Loucy (cell line): ENCODE measurements at regions not wholly inside any gene's neighbourhood (a gene's known extent, or its start where the extent isn't known, plus 50 kb on each side); places are given as distances from the start of the nearest gene placed in this dataset.

Experiments
- H2AFZ ChIP-seq: fragments of 200-600 bp; sonication (generic); 2 replicates; pipeline ENCODE4 v1.6.0; 2016; ENCODE audit warnings: antibody characterized with exemption, mild to moderate bottlenecking, low read length, moderate library complexity
- H3F3A ChIP-seq: fragments of 200-600 bp; 2 replicates; pipeline ENCODE4 v1.6.0; 2016; ENCODE audit warnings: antibody characterized with exemption, low read depth, mild to moderate bottlenecking
- H3K27me3 ChIP-seq: fragments of 200-600 bp; sonication (generic); 2 replicates; pipeline ENCODE4 v1.6.1; 2014; ENCODE audit warnings: low read length, mild to moderate bottlenecking; ENCODE audit not compliant: insufficient read depth, poor library complexity, severe bottlenecking
- H3K36me3 ChIP-seq: fragments of 200-600 bp; sonication (generic); 2 replicates; pipeline ENCODE4 v1.6.1; 2016; ENCODE audit warnings: low read length; ENCODE audit not compliant: insufficient read depth
- H3K4me1 ChIP-seq: fragments of 200-600 bp; sonication (generic); 2 replicates; pipeline ENCODE4 v1.5.1; 2014; ENCODE audit warnings: low read length, mild to moderate bottlenecking; ENCODE audit not compliant: insufficient read depth, poor library complexity, severe bottlenecking
- H3K4me2 ChIP-seq: fragments of 200-600 bp; sonication (generic); 2 replicates; pipeline ENCODE4 v1.6.0; 2014; ENCODE audit warnings: antibody characterized with exemption, low read length, low read depth, mild to moderate bottlenecking; ENCODE audit not compliant: poor library complexity, severe bottlenecking
- H3K4me3 ChIP-seq: fragments of 200-600 bp; sonication (generic); 2 replicates; pipeline ENCODE4 v1.5.1; 2014; ENCODE audit warnings: low read length, mild to moderate bottlenecking, mixed read lengths; ENCODE audit not compliant: poor library complexity, severe bottlenecking
- H3K79me2 ChIP-seq: fragments of 200-600 bp; sonication (generic); 2 replicates; pipeline ENCODE4 v1.6.1; 2014; ENCODE audit warnings: low read length; ENCODE audit not compliant: insufficient read depth
- H3K9ac ChIP-seq: fragments of 200-600 bp; sonication (generic); 2 replicates; pipeline ENCODE4 v1.6.0; 2014; ENCODE audit warnings: mild to moderate bottlenecking, low read depth, low read length, moderate library complexity; ENCODE audit not compliant: poor library complexity, severe bottlenecking
- H3K9me2 ChIP-seq: fragments of 200-600 bp; sonication (generic); replicated peaks from 2 replicates; pipeline ENCODE4 v1.6.1; 2016; ENCODE audit warnings: low read depth, low read length, mixed read lengths
- H3K9me3 ChIP-seq: fragments of 200-600 bp; sonication (generic); 2 replicates; pipeline ENCODE4 v1.6.1; 2014; ENCODE audit warnings: mild to moderate bottlenecking, antibody characterized with exemption, low read length, low read depth; ENCODE audit not compliant: insufficient read depth
- H4K20me1 ChIP-seq: fragments of 200-600 bp; sonication (generic); 2 replicates; pipeline ENCODE4 v1.6.0; 2014; ENCODE audit warnings: antibody characterized with exemption, low read length, mild to moderate bottlenecking; ENCODE audit not compliant: insufficient read depth, poor library complexity, severe bottlenecking
- CTCF ChIP-seq: fragments of 200-600 bp; sonication (generic); conservative IDR thresholded peaks from 2 replicates; pipeline ENCODE4 v1.5.1; 2014; ENCODE audit warnings: mild to moderate bottlenecking, antibody characterized with exemption, low read length
- EZH2phosphoT487 ChIP-seq: fragments of 200-600 bp; IDR thresholded peaks from 2 replicates; pipeline ENCODE4 v1.6.1; 2018; ENCODE audit warnings: antibody characterized with exemption, mild to moderate bottlenecking, moderate library complexity, borderline replicate concordance

DNA sequence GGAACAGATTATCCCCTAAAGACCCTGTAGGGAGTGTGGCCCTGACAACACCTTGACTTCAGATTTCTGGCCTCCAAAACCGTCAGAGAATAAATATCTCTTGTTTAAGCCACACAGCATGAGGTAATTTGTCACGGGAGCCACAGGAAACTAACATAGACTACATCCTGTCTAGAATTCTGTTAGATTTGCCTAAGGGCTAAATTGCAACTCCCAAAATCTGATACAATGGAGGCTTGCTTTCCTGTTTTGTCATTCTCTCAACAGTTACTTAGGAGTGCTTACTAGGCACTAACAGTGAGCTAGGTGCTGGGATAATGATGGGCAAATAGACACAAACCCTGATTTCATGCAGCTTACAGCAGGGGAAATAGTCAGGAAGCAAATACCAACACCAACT lies 141.6 kb downstream of the MIS18A start:
- H4K20me1 ChIP-seq, result no peaks in the 10 kb centered on the region

DNA sequence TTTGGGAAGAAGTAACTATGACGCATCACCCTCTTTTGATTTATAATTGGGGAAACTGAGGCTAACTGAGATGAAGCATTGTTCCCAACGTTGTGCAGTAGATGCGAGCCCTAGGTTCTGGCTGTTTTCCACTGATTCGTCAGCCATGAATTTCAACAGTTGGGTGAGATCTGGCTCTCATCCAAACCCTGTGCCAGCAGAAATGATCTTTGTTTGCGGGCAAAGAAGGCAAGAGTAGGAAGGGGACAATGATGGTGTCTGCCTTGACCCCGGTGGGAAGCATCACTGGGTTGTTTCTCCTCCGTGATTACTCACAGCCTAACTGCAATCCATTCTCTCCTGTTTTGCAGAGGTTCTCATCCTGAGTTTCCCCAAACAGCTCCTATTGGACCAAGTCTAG lies 142.3 kb downstream of the MIS18A start:
- Histone ChIP-seq H2AFZ (no peak overlapping the region), H3K79me2 (no peaks in the 10 kb centered on the region), H3K9me2 (no peaks in the 10 kb centered on the region), H3F3A (no peaks in the 10 kb centered on the region), H3K4me3 (no peak overlapping the region), H3K4me1 (no peaks in the 10 kb centered on the region), H3K36me3 (no peaks in the 10 kb centered on the region), H3K4me2 (no peak overlapping the region), H3K9ac (no peak overlapping the region), H3K9me3 (peaks cover 6% of the 10 kb centered on the region; the same call in 1 of the 2 replicates), H3K27me3 (no peaks in the 10 kb centered on the region), H4K20me1 (no peaks in the 10 kb centered on the region)
- TF ChIP-seq CTCF, result no peak

More for the DNA sequence above, 141.6 kb downstream of the MIS18A start:
- Histone ChIP-seq H3K79me2 (no peaks in the 10 kb centered on the region), H3K27me3 (no peaks in the 10 kb centered on the region), H3F3A (no peaks in the 10 kb centered on the region), H3K9me2 (no peaks in the 10 kb centered on the region), H3K36me3 (no peaks in the 10 kb centered on the region), H3K4me3 (no peak overlapping the region), H3K4me2 (no peak overlapping the region), H3K4me1 (no peaks in the 10 kb centered on the region), H2AFZ (no peak overlapping the region), H3K9me3 (peaks cover 6% of the 10 kb centered on the region; the same call in 1 of the 2 replicates), H3K9ac (no peak overlapping the region)
- TF ChIP-seq CTCF (no peak), EZH2phosphoT487 (no peak)

GRCh38 chr21:32135401-32136363 lies 143.2 kb downstream of the MIS18A start:
- Histone ChIP-seq H3K4me2 (no peak overlapping the region), H3K79me2 (no peaks in the 10 kb centered on the region), H3K4me1 (no peaks in the 10 kb centered on the region), H3K9me3 (peaks cover 6% of the 10 kb centered on the region; the same call in 1 of the 2 replicates), H4K20me1 (no peaks in the 10 kb centered on the region), H3K36me3 (no peaks in the 10 kb centered on the region), H2AFZ (no peak overlapping the region), H3F3A (no peaks in the 10 kb centered on the region), H3K9ac (no peak overlapping the region), H3K9me2 (no peaks in the 10 kb centered on the region), H3K27me3 (no peaks in the 10 kb centered on the region), H3K4me3 (no peak overlapping the region)
- TF ChIP-seq CTCF, result no peak
- TF ChIP-seq EZH2phosphoT487, result no peak
